Fibroblast of upper back skin (primary cell): ENCODE measurements at regions not wholly inside any gene's neighbourhood (a gene's known extent, or its start where the extent isn't known, plus 50 kb on each side); places are given as distances from the start of the nearest gene placed in this dataset.
A peak's percentile ranks its signal among the peaks of the same experiment; 100 is the strongest.
"Not testable (repeated sequence)": the region's sequence is repeated elsewhere in the genome, so short reads cannot be mapped to it uniquely, and the experiment has no call there.

Experiments
- DNase-seq: peaks from one replicate; pipeline ENCODE4 v3.0.0-alpha.2; 2013

DNA sequence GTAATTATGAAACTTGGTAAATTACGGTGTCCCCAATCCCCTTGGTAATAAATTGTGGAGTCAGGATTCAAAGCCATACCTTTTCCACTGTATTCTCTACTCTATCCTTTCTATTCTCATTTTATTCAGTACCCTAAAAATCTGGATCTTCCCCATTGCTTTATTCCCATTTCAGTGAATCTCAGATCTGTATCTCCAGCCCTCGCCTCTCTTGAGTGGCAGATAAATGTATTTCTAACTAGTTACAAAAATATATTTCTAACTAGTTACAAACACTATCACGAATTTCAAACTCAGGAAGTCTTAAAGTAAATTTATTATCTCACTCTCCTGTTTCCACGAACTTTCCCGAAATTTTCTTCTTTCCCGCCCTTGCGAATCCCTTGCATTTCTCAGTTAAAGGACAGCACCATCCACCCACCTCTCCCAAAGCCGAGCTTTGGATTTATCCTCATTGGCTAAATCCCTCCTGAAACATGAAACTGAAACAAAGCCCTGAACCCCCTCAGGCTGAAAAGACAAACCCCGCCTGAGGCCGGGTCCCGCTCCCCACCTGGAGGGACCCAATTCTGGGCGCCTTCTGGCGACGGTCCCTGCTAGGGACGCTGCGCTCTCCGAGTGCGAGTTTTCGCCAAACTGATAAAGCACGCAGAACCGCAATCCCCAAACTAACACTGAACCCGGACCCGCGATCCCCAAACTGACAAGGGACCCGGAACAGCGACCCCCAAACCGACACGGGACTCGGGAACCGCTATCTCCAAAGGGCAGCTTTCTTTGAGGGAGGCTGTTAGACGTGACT, 164.3 kb upstream of the PABPC3 start:
- no peak for DNase-seq

DNA sequence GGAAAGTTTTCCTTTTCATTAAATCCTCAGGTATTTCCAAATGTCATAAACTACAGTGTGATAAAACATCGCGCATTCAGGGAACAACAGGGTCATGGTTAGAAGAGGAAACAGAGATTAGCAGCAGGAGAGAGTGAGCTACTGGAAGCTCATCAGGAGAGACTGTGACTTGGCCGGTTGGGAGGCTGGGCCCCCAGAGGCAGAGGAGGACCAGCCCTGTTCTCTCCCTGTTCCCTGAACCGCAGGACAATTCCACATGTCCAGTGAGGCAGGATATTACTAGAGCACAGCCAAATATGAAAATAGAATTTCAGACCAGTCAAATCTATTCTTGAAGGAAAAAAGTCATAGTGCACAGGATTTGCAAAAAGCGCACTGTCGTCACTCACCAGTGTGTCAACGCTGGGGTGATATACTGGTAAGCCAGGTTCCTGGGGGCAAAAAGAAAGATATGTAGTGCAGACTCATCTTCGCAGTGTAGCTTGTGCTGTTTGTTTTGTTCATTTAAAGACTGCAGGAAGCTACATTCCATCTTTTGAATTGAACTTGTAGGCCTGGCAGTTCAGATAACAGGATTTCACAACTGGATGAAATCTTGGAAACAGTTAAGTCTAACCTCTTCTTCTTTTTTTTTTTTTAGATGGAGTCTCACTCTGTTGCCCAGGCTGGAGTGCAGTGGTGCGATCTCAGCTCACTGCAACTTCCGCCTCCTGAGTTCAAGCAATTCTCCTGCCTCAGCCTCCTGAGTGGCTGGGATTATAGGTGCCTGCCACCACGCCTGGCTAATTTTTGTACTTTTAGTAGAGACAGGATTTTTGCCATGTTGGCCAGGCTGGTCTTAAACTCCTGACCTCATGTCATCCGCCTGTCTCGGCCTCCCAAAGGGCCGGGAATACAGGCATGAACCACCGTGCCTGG, 162.6 kb upstream of the PABPC3 start:
- peak; percentile 23 for DNase-seq

DNA sequence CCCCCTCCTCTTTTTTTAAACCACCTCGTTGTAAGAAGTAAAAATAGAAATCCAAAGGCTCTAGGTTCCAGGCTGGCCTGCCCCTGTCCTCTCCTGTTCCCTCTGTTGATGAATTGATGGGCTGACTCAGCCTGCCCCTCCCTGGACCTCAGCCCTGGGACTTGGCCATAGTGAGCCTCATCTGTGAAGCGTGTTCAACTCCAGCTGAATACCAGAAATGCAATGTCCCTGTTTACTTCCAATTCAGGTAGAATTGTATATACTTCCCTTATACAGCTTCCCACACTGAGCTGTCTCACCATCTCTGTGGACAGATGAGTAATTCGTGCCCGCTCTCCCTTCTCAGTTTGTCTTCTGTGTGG, 161.9 kb upstream of the PABPC3 start:
- peak; percentile 4 for DNase-seq

DNA sequence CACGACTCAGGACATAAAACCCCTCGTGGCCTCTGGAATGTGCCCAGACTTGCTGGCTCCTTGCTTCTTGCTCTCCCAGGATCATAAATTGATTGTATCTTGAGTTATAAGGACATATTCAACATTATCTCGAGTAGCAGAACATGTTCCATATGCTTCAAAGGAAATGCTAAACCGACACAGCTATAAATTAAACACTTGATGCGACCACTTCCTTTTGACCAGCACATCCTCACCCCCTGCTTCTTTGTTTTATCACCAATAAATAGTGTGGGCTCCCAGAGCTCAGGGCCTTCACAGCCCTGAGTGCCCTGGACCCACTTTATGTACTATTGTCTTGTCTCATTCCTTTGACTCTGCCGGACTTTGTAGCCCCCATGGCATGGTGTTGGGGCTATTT, 157.0 kb upstream of the PABPC3 start:
- DNase-seq, result no peak

DNA sequence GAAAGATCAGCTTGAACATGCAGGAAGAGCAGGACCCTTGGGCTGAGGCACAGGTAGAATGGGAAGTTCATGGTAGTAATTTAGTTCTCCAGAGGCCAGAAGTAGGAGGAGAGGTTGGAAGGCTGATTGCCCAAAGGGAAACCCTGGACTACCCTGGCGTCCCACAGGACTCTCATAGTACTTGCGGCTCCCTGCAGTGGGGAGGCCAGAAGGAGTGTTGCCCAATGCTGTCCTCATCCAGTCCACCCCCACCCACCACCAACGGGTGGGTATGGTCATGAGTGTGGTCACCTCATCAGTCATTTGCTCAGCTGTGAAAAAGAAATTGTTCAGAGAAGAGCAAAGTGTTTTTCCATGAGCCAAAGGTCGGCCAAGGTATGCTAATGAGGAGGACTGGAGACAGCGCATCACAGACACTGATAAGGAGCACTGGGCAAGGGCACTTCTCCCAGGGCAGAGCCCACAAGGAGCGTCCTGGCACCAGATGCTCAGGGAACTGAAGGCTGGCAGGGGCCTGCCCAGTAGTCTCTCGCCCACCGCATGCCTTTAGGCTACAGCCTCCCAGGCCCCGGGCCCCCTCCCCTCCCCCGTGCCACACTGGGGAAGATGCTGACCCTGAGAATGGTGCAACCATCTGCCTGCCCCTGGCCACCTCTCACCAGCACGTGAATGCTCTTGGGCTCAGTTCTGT, 154.8 kb upstream of the PABPC3 start:
- DNase-seq, result not testable (repeated sequence)

DNA sequence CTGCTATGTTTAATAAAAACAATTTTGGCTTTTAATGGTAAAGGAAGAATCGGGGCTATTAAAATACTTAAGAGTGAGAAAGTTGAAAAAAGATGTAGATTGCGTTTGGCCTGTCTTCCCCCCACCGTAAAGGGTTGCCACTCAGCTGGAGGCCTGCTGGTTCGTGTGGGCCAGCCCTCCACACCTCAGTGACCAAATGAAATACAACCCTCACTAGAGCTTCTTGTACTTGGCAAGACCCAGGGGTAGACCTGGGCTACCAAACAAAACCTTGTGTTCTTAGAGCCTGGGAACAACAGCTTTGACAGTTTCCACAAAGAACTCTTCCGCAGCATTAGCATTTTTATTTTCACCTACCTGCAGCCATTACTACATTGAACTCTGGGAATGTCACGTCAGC, 152.8 kb upstream of the PABPC3 start:
- no peak for DNase-seq

DNA sequence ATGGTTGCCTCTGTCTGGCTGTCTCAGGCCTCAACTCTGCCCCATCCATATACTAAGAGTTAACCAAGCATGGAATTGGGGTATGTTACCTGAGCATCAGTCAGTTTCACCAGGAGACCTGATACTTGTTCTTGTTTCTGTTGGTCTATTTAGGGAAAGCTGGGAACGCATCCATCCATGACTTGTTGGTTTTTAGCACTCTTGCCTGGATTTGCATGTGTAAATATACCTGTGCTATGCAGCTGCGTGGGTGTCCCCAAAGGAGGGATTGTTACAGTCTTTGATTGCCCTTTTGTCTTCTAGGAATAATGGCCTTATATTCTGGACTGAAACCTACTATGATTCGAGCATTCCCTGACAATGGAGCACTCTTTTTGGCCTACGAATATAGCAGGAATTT, 151.9 kb upstream of the PABPC3 start:
- DNase-seq, result not testable (repeated sequence)

DNA sequence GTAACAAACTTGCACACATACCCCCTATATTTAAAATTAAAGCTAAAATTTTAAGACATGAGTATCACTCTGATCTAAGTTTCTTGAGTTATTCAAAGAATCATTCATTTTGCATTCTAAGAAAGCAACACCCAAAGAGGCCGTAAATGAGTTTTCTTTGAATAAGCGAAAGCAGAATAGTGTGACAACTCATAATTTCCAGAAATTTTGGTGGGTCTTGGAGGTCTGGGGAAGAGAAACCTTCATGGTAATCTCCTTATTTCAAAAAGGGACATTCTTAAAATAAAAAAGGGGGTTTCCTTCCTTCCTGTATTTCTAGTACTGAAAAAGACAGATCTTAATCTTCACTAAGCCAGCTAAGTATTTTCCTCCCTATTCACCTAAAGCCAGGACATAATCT, 147.0 kb upstream of the PABPC3 start:
- not testable (repeated sequence) for DNase-seq

DNA sequence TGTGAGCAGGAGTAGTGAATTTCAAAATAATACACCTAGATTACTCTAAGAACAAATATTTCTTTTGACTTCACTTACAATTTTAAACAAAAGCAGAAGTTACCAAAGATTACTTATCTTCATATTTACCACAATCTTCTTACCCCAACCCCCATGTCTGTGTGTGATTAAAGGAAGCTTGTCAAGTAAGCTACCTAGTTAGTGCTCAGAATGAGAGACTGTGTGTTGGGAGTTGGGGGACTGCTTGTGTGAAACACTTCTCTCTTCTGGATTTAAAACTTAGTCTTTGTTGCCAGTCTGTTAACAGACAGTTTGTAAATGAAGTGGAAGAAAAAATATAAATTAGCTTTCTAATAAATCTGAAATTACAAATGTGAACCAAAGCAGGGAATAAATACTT, 145.3 kb upstream of the PABPC3 start:
- not testable (repeated sequence) for DNase-seq

DNA sequence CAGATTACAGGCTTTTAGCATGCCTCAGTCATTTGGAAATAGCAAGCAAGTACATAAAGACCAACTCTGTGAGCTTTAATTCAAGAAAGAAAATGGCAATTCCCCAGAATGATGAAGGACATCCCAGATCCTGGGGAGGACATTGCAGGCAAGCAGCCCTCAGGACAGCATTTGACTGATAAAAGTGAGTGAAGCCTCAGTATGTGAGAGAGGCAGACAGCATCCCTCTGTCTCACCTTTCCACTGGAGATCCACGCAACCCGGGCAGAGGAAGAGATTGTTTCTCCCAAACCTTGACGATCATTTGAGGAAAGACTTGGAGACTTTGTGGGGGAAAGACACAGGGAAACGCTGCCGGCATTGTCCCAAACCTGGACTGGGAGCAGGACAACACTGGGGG, 128.0 kb upstream of the PABPC3 start:
- not testable (repeated sequence) for DNase-seq

DNA sequence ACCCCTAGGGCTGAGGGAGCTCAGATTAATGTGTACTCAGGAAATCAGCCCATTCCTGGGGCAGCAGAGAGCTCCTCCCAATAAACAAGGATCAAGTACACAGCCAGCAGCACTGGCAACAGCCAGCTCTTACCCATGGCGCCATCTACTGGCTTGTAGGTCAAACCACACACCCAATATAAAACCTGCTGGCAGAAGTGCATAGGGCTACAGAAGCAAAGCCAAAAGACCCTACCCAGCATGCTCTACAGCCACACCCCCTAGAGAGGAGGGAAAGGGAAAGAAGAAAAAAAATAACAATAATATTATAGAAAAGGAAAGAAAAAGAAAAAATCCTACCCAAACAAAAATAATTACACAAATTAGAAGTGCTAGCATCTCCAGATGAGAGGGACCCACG, 127.5 kb upstream of the PABPC3 start:
- peak; percentile 23 for DNase-seq

DNA sequence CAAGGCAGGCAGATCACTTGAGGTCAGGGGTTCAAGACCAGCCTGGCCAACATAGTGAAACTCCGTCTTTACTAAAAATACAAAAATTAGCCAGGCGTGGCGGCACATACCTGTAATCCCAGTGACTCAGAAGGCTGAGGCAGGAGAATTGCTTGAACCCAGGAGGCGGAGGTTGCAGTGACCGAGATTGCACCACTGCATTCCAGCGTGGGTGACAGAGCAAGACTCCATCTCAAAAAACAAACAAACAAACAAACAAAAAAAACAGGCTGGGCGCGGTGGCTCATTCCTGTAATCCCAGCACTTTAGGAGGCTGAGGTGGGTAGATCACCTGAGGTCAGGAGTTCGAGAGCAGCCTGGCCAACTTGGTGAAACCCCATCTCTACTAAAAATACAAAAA, 122.8 kb upstream of the PABPC3 start:
- DNase-seq, result not testable (repeated sequence)

DNA sequence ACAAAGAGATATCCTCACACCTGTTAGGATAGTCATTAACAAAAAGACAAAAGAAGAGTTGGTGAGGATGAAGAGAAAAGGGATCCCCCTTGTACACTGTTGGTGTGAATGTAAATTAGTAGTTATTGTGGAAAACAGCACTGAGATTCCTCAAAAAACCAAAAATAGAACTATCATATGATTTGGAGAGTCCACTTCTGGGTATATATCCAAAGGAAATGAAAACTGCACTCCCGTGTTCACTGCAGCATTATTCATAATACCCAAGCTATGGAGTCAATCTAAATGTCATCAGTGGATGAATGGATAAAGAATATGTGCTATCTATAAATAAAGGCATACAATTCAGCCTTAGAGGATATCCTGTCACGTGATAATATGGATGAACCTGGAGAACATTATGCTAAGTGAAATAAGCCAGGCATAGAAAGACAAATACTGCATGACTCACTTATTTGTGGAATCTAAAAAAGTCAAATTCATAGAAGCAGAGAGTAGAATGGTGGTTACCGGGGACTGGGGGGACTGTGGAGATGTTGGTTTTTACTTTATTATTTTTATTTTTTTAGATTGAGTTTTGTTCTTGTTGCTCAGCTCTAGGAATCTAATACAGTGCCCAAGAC, 114.6 kb upstream of the PABPC3 start:
- DNase-seq, result not testable (repeated sequence)

DNA sequence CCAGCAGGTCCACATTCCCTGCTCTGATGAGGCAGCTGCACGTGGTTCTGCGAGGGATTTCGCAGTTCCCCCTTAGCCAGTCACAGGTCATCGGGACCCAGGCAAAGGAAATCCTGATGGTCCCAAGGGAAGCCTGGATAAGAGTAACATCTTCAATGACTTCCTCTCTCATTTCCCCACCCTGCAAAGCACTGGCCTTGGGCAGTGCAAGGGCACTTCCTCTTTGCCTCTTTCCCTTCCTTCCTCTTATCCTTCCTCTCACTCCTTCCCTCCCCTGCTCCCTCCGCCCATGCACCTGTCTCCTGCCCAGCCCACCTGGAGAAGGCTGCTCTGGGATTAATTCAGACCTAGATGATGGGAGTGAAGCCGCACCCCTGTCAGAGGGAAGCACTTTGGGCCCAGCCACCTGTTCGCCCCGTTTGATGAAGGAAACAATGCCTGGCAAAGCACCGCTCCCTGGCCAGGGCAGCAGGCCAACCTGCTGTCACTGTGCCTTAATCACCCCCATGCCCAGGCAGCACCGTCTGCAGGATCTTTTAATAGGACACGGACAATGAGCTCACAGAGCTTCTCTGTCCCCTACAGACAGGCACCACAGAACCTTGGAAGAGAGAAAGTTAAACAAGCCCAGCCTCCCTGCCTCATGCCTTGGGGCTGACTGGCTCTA, 113.5 kb upstream of the PABPC3 start:
- no peak for DNase-seq

DNA sequence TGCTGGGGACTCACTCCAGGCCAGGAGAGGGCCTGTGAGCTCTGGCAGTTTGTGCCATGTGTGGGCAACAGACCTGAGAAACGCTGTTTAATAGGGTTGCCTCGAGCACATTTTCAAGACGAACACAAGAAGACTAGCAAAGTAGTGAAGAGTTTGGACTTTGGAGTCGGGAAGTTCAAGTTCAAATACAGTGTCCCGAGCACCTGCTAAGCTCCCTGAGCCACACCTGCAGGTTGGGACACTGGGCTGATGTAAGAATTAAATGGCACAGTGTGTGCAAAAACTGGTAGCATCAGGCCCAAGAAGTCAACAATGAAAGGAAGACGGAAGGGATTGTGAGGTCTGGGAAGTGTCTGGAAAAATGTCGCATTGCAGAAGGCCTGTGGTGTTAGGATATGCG, 112.8 kb upstream of the PABPC3 start:
- DNase-seq, result no peak

DNA sequence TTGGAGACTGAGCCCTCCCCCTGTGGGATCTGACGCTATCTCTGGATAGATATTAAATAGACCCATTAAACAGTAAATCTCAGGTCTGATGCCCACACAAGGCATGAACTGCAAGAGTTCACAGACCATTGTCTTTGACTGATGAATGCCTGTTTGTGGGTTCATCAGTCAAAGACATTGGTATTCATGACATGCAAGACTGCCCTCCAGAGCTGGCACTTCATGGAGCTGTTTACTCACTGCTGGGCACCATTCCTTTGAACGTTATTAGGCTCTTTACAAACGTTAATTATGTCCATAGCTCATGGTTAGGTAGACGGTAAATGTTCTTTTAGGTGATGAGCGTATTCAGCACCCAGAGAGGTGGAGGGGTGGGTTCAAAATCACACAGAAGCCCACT, 111.8 kb upstream of the PABPC3 start:
- no peak for DNase-seq

DNA sequence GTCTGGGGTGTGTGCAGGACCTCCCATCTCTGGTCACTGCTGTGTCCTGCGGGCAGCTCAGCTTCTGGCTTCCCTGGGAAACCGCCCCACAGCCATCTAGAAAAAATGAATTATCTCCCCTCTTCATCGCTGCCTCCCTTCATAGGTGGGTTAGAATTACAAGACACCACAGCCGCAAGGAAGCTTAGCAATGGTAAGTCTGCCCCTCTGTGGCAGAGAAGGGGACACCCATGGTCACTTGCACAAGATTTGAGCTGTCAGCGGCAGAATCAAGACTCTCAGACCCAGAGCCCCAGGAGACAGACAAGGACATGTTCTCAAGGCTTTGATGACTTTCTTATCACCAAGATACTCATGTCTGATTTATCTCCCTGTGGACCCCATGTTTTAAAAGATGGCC, 110.8 kb upstream of the PABPC3 start:
- no peak for DNase-seq

DNA sequence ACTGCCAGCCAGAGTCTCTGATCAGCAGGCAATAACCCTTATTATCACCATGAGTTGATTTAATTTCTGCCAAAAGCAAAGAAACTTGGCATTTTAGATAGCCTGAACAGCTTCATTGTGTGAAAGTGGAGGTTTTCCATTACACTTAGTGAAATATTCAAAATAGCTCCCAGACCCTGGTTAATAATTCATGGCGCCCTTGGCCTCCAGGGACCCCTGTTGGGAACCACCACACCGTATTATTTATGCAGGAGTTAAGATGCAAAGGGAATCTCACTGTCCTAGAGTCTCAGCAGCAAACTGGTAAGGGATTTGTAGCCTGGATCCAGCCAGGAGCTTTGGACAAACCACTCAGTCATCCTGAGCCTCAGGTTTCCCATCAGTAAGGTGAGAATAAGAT, 110.0 kb upstream of the PABPC3 start:
- no peak for DNase-seq

DNA sequence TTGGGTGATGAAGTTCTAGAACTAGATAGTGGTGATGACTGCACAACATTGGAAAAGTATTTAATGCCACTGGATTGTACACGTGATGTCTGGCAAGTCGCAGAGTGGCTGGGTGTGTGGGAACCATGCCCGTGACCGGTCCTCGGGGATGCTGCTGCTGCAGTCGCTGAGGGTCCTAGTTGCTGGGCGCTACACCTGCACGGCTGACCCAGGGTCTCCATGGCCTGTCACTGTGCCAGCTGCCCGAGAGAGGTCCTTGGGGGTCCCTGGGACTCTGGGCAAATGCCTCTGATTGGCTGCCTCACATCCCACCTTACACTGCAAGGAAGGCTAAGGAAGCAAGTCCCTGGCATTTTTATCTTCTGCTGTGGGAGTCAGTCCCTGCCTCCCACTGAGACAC, 109.1 kb upstream of the PABPC3 start:
- DNase-seq, result no peak

DNA sequence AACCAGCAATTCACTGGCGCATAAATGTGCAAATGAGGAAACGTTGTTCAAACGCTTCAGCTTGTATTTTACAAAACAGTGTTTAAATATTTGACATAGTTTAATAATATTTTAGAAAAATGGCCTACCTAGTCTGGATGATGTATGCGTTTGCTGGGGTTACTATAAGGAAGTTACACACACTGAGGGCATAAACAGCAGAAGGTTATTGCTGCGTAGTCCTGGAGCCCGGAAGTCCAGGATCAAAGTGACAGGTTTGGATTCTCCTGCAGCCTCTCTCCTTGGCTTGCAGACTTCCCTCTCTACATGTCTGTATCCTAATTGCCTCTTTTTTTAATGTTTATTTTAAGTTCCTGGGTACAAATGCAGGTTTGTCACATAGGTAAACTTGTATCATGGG, 106.0 kb upstream of the PABPC3 start:
- not testable (repeated sequence) for DNase-seq

DNA sequence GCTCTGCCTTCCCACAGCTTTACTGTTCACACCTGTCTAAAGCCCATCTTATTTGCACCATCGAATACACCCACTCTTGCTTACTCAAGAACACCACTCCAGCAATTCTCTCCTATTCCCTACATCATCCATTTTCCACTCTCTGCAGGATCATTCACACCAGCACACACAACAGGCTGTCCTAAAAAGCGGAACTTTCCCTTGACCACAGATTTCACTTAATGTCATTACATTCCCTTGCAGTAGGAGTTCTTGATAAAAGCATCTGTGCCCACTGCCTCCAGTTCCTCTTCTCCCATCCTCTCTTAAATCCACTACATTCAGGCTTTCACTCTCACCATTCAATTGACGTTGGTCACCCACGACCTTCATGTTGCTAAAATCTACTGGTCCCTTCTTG, 103.0 kb upstream of the PABPC3 start:
- not testable (repeated sequence) for DNase-seq

DNA sequence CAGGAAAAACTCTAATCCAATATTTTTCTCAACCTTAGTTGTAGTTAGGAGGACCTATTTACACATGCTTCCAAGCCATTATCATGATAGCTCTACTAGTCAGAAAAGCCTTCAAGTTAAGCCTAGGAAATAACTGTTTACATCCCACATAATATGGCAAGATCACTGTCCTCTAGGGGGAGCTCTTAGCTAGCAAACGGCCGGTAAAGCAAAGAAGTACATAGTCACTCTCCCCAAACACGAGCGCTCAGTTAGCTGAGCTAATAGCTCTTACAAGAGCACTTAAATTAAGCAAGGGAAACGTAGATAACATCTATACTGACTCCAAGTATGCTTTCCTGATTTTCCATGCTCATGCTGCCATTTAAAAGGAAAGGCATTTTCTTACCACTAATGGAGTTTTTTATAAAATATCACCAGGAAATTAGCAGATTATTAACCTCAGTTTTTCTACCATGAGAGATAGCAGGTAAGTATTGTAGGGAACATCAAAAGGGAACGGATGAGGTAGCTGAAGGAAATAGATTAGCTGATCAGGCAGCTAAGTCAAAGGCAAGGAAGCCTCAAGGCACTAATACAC, 100.6 kb upstream of the PABPC3 start:
- DNase-seq, result peak; percentile 77
